ENCODE measurements at regions not wholly inside any gene's neighbourhood (a gene's known extent, or its start where the extent isn't known, plus 50 kb on each side); places are given as distances from the start of the nearest gene placed in this dataset.

- no peak for DNase-seq
These were observed 55.6 kb downstream of the ZNF281 start for GRCh38 chr1:200354243-200354642.

GRCh38 chr1:200353232-200353631 is 56.6 kb downstream of the ZNF281 start:
- no peak for DNase-seq

GRCh38 chr1:200351826-200352549 is 57.8 kb downstream of the ZNF281 start:
- DNase-seq, result no peak

GRCh38 chr1:200351425-200351824 is 58.4 kb downstream of the ZNF281 start:
- DNase-seq, result no peak

GRCh38 chr1:200346700-200347099 is 63.1 kb downstream of the ZNF281 start:
- no peak for DNase-seq

- no peak for DNase-seq
These were observed 64.3 kb downstream of the ZNF281 start for GRCh38 chr1:200345520-200345919.

- no peak for DNase-seq
These were observed 66.0 kb downstream of the ZNF281 start for GRCh38 chr1:200343874-200344273.

GRCh38 chr1:200342511-200343311 is 67.1 kb downstream of the ZNF281 start:
- no peak for DNase-seq

- no peak for DNase-seq
These were observed 71.4 kb downstream of the ZNF281 start for GRCh38 chr1:200338451-200338850.

GRCh38 chr1:200337831-200338230 is 72.0 kb downstream of the ZNF281 start:
- DNase-seq, result no peak

- DNase-seq, result no peak
These were observed 72.4 kb downstream of the ZNF281 start for GRCh38 chr1:200337410-200337809.

- DNase-seq, result no peak
These were observed 72.9 kb downstream of the ZNF281 start for GRCh38 chr1:200336901-200337391.

- no peak for DNase-seq
These were observed 73.6 kb downstream of the ZNF281 start for GRCh38 chr1:200336101-200336845.

GRCh38 chr1:200334661-200335256 is 75.1 kb downstream of the ZNF281 start:
- no peak for DNase-seq

- no peak for DNase-seq
These were observed 76.5 kb downstream of the ZNF281 start for GRCh38 chr1:200333329-200333728.

GRCh38 chr1:200332716-200333115 is 77.1 kb downstream of the ZNF281 start:
- DNase-seq, result no peak

- DNase-seq, result no peak
These were observed 79.0 kb downstream of the ZNF281 start for GRCh38 chr1:200330741-200331428.

GRCh38 chr1:200329208-200329882 is 80.5 kb downstream of the ZNF281 start:
- no peak for DNase-seq

GRCh38 chr1:200328379-200328778 is 81.5 kb downstream of the ZNF281 start:
- no peak for DNase-seq

GRCh38 chr1:200323856-200324400 is 85.9 kb downstream of the ZNF281 start:
- no peak for DNase-seq

GRCh38 chr1:200319148-200319547 is 90.7 kb downstream of the ZNF281 start:
- no peak for DNase-seq
